Peyer's patch (tissue), 4 donors: ENCODE measurements at regions not wholly inside any gene's neighbourhood (a gene's known extent, or its start where the extent isn't known, plus 50 kb on each side); places are given as distances from the start of the nearest gene placed in this dataset.

Experiments
- POLR2A ChIP-seq, 2 donors: fragments of 450-650 bp; IDR thresholded peaks; one replicate each; pipeline ENCODE4 v1.5.1; 2017; ENCODE audit warnings: antibody characterized with exemption in 2 of 2, mild to moderate bottlenecking in 2 of 2, moderate library complexity in 2 of 2
- TF ChIP-seq, protein P1 (sequence below), 6 experiments: fragments of 450-650 bp in 4 of 6; fragments of 200-600 bp in 2 of 6; sonication (generic) in 1 of 6; IDR thresholded peaks; one replicate each; pipeline ENCODE4 v1.5.1; 2017 to 2019; ENCODE audit warnings: antibody characterized with exemption in 6 of 6, mild to moderate bottlenecking in 3 of 6, moderate library complexity in 1 of 6

DNA sequence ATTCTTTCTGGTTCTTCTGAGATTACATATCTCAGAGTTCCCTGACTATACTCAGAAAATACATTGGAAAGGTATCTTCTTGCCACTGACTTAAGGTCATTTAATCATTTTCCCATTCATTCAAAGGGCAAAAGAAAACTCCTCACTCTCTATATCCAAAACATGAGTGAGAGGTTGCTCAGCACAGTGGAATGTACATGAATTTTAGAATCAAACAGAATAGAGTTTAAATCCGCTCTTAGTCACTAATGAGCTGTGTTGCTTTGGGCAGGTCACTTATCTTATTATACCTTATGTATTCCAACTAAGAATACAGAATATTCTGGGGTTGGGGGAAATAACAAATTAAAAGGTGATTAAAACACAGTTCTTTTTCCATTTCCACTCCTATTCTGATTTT, 452.6 kb upstream of the KLF12 start:
- TF ChIP-seq, protein P1, sequence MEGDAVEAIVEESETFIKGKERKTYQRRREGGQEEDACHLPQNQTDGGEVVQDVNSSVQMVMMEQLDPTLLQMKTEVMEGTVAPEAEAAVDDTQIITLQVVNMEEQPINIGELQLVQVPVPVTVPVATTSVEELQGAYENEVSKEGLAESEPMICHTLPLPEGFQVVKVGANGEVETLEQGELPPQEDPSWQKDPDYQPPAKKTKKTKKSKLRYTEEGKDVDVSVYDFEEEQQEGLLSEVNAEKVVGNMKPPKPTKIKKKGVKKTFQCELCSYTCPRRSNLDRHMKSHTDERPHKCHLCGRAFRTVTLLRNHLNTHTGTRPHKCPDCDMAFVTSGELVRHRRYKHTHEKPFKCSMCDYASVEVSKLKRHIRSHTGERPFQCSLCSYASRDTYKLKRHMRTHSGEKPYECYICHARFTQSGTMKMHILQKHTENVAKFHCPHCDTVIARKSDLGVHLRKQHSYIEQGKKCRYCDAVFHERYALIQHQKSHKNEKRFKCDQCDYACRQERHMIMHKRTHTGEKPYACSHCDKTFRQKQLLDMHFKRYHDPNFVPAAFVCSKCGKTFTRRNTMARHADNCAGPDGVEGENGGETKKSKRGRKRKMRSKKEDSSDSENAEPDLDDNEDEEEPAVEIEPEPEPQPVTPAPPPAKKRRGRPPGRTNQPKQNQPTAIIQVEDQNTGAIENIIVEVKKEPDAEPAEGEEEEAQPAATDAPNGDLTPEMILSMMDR (IDR thresholded peaks at IDR 0.05): no peak
- no peak for TF ChIP-seq POLR2A (IDR thresholded peaks at IDR 0.05)
